ENCODE measurements at regions not wholly inside any gene's neighbourhood (a gene's known extent, or its start where the extent isn't known, plus 50 kb on each side); places are given as distances from the start of the nearest gene placed in this dataset.

- TF ChIP-seq ZFP3 (CRISPR knock-in tag; IDR thresholded peaks at IDR 0.05): no peak
- TF ChIP-seq, protein P1, sequence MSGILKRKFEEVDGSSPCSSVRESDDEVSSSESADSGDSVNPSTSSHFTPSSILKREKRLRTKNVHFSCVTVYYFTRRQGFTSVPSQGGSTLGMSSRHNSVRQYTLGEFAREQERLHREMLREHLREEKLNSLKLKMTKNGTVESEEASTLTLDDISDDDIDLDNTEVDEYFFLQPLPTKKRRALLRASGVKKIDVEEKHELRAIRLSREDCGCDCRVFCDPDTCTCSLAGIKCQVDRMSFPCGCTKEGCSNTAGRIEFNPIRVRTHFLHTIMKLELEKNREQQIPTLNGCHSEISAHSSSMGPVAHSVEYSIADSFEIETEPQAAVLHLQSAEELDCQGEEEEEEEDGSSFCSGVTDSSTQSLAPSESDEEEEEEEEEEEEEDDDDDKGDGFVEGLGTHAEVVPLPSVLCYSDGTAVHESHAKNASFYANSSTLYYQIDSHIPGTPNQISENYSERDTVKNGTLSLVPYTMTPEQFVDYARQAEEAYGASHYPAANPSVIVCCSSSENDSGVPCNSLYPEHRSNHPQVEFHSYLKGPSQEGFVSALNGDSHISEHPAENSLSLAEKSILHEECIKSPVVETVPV (CRISPR knock-in tag; IDR thresholded peaks at IDR 0.05): no peak
- no peak for TF ChIP-seq SNAI2 (CRISPR knock-in tag; IDR thresholded peaks at IDR 0.05)
- no peak for TF ChIP-seq ZNF8 (CRISPR knock-in tag; IDR thresholded peaks at IDR 0.05)
- TF ChIP-seq ZFP30 (CRISPR knock-in tag; IDR thresholded peaks at IDR 0.05): no peak
- no peak for TF ChIP-seq ZNF70 (CRISPR knock-in tag; IDR thresholded peaks at IDR 0.05)
- TF ChIP-seq TCF4 (CRISPR knock-in tag; IDR thresholded peaks at IDR 0.05; ENCODE audit: borderline replicate concordance): no peak
- no peak for TF ChIP-seq OSR1 (CRISPR knock-in tag; IDR thresholded peaks at IDR 0.05)
- TF ChIP-seq CREB5 (CRISPR knock-in tag; IDR thresholded peaks at IDR 0.05; ENCODE audit: low read depth): no peak
- TF ChIP-seq ZC3H10 (CRISPR knock-in tag; IDR thresholded peaks at IDR 0.05): no peak
- no peak for TF ChIP-seq ARNTL (CRISPR knock-in tag; IDR thresholded peaks at IDR 0.05; ENCODE audit: borderline replicate concordance, low read depth)
- no peak for ATAC-seq
These were observed 72.8 kb upstream of the COL5A1 start for GRCh38 chr9:134568811-134569210.

GRCh38 chr9:134569626-134570025 lies 72.0 kb upstream of the COL5A1 start:
- no peak for ATAC-seq
- TF ChIP-seq PPARA (CRISPR knock-in tag; IDR thresholded peaks at IDR 0.05; ENCODE audit: borderline replicate concordance): no peak
- no peak for TF ChIP-seq RARB (CRISPR knock-in tag; IDR thresholded peaks at IDR 0.05)
- TF ChIP-seq, protein P2, sequence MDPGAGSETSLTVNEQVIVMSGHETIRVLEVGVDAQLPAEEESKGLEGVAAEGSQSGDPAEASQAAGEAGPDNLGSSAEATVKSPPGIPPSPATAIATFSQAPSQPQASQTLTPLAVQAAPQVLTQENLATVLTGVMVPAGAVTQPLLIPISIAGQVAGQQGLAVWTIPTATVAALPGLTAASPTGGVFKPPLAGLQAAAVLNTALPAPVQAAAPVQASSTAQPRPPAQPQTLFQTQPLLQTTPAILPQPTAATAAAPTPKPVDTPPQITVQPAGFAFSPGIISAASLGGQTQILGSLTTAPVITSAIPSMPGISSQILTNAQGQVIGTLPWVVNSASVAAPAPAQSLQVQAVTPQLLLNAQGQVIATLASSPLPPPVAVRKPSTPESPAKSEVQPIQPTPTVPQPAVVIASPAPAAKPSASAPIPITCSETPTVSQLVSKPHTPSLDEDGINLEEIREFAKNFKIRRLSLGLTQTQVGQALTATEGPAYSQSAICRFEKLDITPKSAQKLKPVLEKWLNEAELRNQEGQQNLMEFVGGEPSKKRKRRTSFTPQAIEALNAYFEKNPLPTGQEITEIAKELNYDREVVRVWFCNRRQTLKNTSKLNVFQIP (CRISPR knock-in tag; IDR thresholded peaks at IDR 0.05; ENCODE audit: borderline replicate concordance, low read depth): no peak
- TF ChIP-seq TCF4 (CRISPR knock-in tag; IDR thresholded peaks at IDR 0.05; ENCODE audit: borderline replicate concordance): no peak
- TF ChIP-seq, protein P1 (CRISPR knock-in tag; IDR thresholded peaks at IDR 0.05): no peak
- TF ChIP-seq TSHZ2 (CRISPR knock-in tag; IDR thresholded peaks at IDR 0.05): no peak
- TF ChIP-seq CREB5 (CRISPR knock-in tag; IDR thresholded peaks at IDR 0.05; ENCODE audit: low read depth): no peak
- TF ChIP-seq ZC3H10 (CRISPR knock-in tag; IDR thresholded peaks at IDR 0.05): no peak
- TF ChIP-seq ZNF70 (CRISPR knock-in tag; IDR thresholded peaks at IDR 0.05): no peak
- no peak for TF ChIP-seq PATZ1 (CRISPR knock-in tag; IDR thresholded peaks at IDR 0.05; ENCODE audit: borderline replicate concordance)

GRCh38 chr9:134570151-134570621 lies 71.4 kb upstream of the COL5A1 start:
- no peak; the same call in 2 of the 3 replicates for ATAC-seq
- no peak for TF ChIP-seq ZC3H10 (CRISPR knock-in tag; IDR thresholded peaks at IDR 0.05)
- no peak for TF ChIP-seq OSR1 (CRISPR knock-in tag; IDR thresholded peaks at IDR 0.05)
- TF ChIP-seq ISL1 (CRISPR knock-in tag; IDR thresholded peaks at IDR 0.05): no peak
- TF ChIP-seq CSDC2 (CRISPR knock-in tag; IDR thresholded peaks at IDR 0.05): no peak
- TF ChIP-seq GLIS3 (CRISPR knock-in tag; IDR thresholded peaks at IDR 0.05): no peak
- TF ChIP-seq PATZ1 (CRISPR knock-in tag; IDR thresholded peaks at IDR 0.05; ENCODE audit: borderline replicate concordance): no peak
- TF ChIP-seq RARB (CRISPR knock-in tag; IDR thresholded peaks at IDR 0.05): no peak
- no peak for TF ChIP-seq TCF4 (CRISPR knock-in tag; IDR thresholded peaks at IDR 0.05; ENCODE audit: borderline replicate concordance)
- no peak for TF ChIP-seq TSHZ2 (CRISPR knock-in tag; IDR thresholded peaks at IDR 0.05)

Data from SK-N-SH treated with all-trans-retinoic acid at 6 μM for 48 hours (cell line).